C4-2B (cell line): ENCODE measurements at regions not wholly inside any gene's neighbourhood (a gene's known extent, or its start where the extent isn't known, plus 50 kb on each side); places are given as distances from the start of the nearest gene placed in this dataset.

Experiments
- H3K27ac ChIP-seq: fragments of 450-650 bp; 2 replicates; pipeline ENCODE4 v1.5.1; 2017
- ZFX ChIP-seq: fragments of 450-650 bp; IDR thresholded peaks from 2 replicates; pipeline ENCODE4 v1.6.1; 2017
- TF ChIP-seq, protein P1 (sequence below): fragments of 450-650 bp; conservative IDR thresholded peaks from 2 replicates; pipeline ENCODE4 v1.5.1; 2017; ENCODE audit warnings: mild to moderate bottlenecking

GRCh38 chr20:24275946-24276705, 193.3 kb upstream of the SYNDIG1 start:
- TF ChIP-seq, protein P1, sequence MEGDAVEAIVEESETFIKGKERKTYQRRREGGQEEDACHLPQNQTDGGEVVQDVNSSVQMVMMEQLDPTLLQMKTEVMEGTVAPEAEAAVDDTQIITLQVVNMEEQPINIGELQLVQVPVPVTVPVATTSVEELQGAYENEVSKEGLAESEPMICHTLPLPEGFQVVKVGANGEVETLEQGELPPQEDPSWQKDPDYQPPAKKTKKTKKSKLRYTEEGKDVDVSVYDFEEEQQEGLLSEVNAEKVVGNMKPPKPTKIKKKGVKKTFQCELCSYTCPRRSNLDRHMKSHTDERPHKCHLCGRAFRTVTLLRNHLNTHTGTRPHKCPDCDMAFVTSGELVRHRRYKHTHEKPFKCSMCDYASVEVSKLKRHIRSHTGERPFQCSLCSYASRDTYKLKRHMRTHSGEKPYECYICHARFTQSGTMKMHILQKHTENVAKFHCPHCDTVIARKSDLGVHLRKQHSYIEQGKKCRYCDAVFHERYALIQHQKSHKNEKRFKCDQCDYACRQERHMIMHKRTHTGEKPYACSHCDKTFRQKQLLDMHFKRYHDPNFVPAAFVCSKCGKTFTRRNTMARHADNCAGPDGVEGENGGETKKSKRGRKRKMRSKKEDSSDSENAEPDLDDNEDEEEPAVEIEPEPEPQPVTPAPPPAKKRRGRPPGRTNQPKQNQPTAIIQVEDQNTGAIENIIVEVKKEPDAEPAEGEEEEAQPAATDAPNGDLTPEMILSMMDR: no peak
- TF ChIP-seq ZFX: no peak
- H3K27ac ChIP-seq: no peak overlapping the region

DNA sequence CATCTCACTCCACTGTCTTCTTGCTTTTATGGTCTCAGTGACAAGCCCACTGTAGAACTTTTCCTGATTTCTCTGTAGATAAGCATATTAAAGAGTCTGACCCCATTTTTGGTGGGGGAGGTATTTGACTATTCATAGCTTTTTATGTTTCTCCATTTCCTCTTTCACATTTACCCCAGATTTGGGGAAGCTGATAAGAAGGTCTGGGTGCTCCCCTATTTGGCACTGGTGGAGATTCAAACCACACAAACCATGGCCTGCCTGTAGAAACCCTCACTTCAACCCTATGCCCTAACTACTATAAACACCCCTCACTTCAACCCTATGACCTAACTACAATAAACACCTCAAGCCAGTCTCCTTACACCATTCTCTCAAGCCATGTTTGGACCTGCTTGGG, 196.2 kb upstream of the SYNDIG1 start:
- no peak for TF ChIP-seq ZFX
- TF ChIP-seq, protein P1: no peak

DNA sequence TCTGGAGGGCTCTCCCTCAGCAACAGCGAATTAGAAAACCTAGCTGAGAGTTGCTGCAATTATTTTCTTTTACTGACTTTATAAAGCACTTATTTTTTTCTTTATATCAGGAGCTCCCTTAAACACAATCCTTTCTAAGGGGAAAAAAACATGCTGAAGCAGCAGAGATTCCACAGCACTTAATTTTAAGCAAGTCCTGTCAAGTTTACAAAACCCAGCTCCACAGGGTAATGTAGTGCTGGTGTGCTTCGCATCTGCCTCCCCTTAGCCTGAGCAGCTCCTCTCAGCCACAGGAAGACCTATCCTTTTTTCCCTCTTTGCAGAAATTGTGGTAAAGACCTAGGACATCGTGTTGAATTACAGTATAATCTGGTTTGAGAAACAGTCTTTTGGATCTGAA, 208.1 kb upstream of the SYNDIG1 start:
- TF ChIP-seq ZFX: no peak
- TF ChIP-seq, protein P1: no peak
- H3K27ac ChIP-seq: no peak overlapping the region

More for the DNA sequence above, 196.2 kb upstream of the SYNDIG1 start:
- no peak overlapping the region for H3K27ac ChIP-seq

GRCh38 chr20:24257171-24257570, 212.3 kb upstream of the SYNDIG1 start:
- TF ChIP-seq, protein P1: no peak
- TF ChIP-seq ZFX: no peak
- H3K27ac ChIP-seq: no peak overlapping the region

GRCh38 chr20:24256307-24256706, 213.1 kb upstream of the SYNDIG1 start:
- no peak overlapping the region for H3K27ac ChIP-seq
- TF ChIP-seq, protein P1: no peak
- TF ChIP-seq ZFX: no peak

GRCh38 chr20:24254480-24254879, 214.9 kb upstream of the SYNDIG1 start:
- TF ChIP-seq, protein P1: no peak
- no peak for TF ChIP-seq ZFX
- H3K27ac ChIP-seq: no peak overlapping the region

- H3K27ac ChIP-seq: no peak overlapping the region
- TF ChIP-seq ZFX: no peak
- TF ChIP-seq, protein P1: no peak
Measured at GRCh38 chr20:24253321-24253720, 216.1 kb upstream of the SYNDIG1 start.
